ENCODE measurements at regions not wholly inside any gene's neighbourhood (a gene's known extent, or its start where the extent isn't known, plus 50 kb on each side); places are given as distances from the start of the nearest gene placed in this dataset.

DNA sequence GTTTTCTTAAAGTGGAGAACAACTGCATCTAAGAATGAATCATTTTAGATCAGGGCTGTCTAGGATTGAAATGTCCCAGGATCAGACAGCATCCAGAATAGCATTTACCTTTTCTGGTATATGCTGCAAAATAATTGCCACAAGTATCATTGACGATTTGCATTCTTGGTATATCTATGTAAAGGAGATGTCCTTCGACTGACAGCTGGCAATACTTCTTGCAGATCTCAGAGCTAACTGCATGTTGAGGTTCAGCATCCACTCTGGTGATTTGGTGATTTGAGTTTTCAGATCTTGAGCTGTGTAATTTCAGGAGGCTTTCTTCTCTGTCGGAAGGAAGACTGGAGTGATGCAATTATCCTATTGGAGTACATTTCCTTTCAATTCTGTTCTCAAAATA, 78.1 kb upstream of the CPHXL start:
- DNase-seq (ENCODE audit: low spot score) (no peak), ATAC-seq (ENCODE audit: insufficient number of reproducible peaks, low FRiP score, low read depth) (no peak)
- Histone ChIP-seq H3K27me3 (replicated peaks; ENCODE audit: insufficient read depth) (no peaks in the 10 kb centered on the region), H3K36me3 (no peaks in the 10 kb centered on the region), H3K27ac (no peak overlapping the region), H3K4me3 (no peak overlapping the region), H3K4me1 (ENCODE audit: control insufficient read depth in 1 of 2, low read depth in 2 of 2) (no peaks in the 10 kb centered on the region), H3K9me3 (no peaks in the 10 kb centered on the region)
- TF ChIP-seq, protein P1, sequence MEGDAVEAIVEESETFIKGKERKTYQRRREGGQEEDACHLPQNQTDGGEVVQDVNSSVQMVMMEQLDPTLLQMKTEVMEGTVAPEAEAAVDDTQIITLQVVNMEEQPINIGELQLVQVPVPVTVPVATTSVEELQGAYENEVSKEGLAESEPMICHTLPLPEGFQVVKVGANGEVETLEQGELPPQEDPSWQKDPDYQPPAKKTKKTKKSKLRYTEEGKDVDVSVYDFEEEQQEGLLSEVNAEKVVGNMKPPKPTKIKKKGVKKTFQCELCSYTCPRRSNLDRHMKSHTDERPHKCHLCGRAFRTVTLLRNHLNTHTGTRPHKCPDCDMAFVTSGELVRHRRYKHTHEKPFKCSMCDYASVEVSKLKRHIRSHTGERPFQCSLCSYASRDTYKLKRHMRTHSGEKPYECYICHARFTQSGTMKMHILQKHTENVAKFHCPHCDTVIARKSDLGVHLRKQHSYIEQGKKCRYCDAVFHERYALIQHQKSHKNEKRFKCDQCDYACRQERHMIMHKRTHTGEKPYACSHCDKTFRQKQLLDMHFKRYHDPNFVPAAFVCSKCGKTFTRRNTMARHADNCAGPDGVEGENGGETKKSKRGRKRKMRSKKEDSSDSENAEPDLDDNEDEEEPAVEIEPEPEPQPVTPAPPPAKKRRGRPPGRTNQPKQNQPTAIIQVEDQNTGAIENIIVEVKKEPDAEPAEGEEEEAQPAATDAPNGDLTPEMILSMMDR (IDR thresholded peaks at IDR 0.05), result no peak

DNA sequence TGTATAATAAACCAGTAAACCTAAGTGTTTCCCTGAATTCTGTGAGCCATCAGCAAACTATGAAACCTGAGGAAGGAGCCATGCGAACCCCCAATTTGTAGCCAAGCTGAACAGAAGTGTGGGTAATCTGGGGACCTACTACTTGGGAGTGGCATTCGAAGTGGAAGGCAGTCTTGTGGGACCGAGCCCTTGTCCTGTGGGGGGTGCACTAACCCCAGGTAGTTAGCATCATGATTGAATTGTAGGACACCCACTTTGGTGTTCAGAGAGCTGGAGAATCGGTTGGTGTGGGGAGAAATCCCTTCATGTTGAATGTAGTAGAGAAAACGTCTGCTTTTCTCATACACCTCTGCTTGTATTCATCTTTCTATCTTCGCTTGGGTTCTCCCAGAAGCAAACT, 79.7 kb upstream of the CPHXL start:
- Histone ChIP-seq H3K9me3 (no peaks in the 10 kb centered on the region), H3K4me1 (ENCODE audit: control insufficient read depth in 1 of 2, low read depth in 2 of 2) (no peaks in the 10 kb centered on the region), H3K4me3 (no peak overlapping the region), H3K27ac (no peak overlapping the region), H3K36me3 (no peaks in the 10 kb centered on the region), H3K27me3 (replicated peaks; ENCODE audit: insufficient read depth) (no peaks in the 10 kb centered on the region)
- TF ChIP-seq, protein P1 (IDR thresholded peaks at IDR 0.05), result no peak
- ATAC-seq (ENCODE audit: insufficient number of reproducible peaks, low FRiP score, low read depth), result no peak
- DNase-seq (ENCODE audit: low spot score), result no peak

DNA sequence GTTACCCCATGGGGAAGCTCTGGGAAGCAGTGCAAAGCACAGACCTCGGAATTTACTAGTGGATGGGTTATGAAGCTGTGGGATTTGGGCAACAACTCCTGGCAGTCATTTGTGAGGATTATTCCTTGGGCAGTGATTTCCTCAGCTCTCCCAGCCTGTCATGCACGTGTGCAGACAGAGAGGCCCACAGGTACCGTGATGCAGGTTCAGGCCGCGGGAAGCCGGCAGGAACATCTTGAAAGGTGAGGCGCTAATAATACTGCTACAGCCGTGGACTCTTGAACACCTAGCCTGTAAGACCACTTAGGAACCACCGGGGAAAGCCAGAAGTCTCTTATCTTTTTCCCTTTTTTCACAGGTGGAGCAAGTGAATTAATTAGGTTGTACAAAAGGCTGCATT, 80.2 kb upstream of the CPHXL start:
- no peak overlapping the region for H3K27ac ChIP-seq
- no peaks in the 10 kb centered on the region for H3K4me1 ChIP-seq (ENCODE audit: control insufficient read depth in 1 of 2, low read depth in 2 of 2)
- ATAC-seq (ENCODE audit: insufficient number of reproducible peaks, low FRiP score, low read depth) (no peak), DNase-seq (ENCODE audit: low spot score) (no peak)
- TF ChIP-seq, protein P1 (IDR thresholded peaks at IDR 0.05), result no peak
- H3K36me3 ChIP-seq, result no peaks in the 10 kb centered on the region
- H3K27me3 ChIP-seq (replicated peaks; ENCODE audit: insufficient read depth), result no peaks in the 10 kb centered on the region
- no peaks in the 10 kb centered on the region for H3K9me3 ChIP-seq
- H3K4me3 ChIP-seq, result no peak overlapping the region

DNA sequence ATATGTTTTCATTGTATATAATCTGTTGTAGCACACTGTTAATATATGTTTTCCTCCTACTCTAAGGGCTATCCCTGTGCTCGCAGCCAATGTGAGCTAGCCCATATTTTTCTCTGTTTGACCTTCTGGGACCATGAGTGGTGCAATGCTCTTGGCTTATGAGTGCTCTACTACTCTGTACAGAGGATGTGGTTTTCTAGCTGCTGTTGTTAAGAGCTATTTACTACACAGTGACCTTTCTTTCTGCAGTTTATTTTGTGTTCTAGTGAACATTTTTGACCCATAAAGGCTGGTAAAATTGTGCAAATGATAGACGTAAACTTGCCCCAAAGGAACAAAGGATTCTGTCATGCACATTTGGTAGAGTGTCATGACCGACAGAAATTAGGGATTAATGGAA, 84.1 kb upstream of the CPHXL start:
- Histone ChIP-seq H3K36me3 (no peaks in the 10 kb centered on the region), H3K4me3 (no peak overlapping the region), H3K9me3 (no peaks in the 10 kb centered on the region), H3K4me1 (ENCODE audit: control insufficient read depth in 1 of 2, low read depth in 2 of 2) (no peaks in the 10 kb centered on the region), H3K27me3 (replicated peaks; ENCODE audit: insufficient read depth) (no peaks in the 10 kb centered on the region), H3K27ac (no peak overlapping the region)
- TF ChIP-seq, protein P1 (IDR thresholded peaks at IDR 0.05), result no peak
- DNase-seq (ENCODE audit: low spot score), result no peak
- ATAC-seq (ENCODE audit: insufficient number of reproducible peaks, low FRiP score, low read depth), result no peak

DNA sequence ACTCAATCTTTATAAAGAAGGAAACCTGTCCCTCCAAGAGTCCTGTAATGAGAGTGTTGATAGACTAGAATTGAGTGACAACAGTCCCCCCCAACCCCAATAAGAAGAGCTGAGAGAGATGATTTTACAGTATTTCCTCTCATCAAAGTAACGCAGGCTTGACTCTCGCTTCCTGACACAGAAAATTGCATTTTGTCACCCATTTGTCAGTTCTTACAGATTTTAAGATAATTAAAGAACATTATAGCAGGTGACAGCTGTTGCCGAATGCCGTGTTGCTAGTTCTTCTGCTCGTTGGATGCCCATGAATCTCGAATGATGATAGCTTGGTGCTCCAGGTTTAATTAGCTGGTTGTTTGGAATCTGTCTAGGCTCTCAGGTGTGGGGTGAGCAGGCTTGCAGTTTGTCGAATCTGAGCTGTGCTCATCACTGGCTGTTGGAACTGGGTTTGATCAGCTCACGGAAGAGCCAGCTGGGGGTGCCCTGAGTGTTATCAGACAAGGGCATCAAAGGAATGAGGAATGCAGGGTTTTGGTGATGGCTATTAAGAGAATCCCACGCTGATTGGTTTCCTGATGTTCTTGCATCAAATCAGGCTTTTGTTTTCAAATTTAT, 84.8 kb upstream of the CPHXL start:
- no peaks in the 10 kb centered on the region for H3K36me3 ChIP-seq
- no peak overlapping the region for H3K27ac ChIP-seq
- H3K4me1 ChIP-seq (ENCODE audit: control insufficient read depth in 1 of 2, low read depth in 2 of 2), result no peaks in the 10 kb centered on the region
- TF ChIP-seq, protein P1 (IDR thresholded peaks at IDR 0.05), result no peak
- H3K9me3 ChIP-seq, result no peaks in the 10 kb centered on the region
- DNase-seq (ENCODE audit: low spot score), result no peak
- no peak overlapping the region for H3K4me3 ChIP-seq
- H3K27me3 ChIP-seq (replicated peaks; ENCODE audit: insufficient read depth), result no peaks in the 10 kb centered on the region
- ATAC-seq (ENCODE audit: insufficient number of reproducible peaks, low FRiP score, low read depth), result no peak
